GM12891 (cell line): ENCODE measurements at regions not wholly inside any gene's neighbourhood (a gene's known extent, or its start where the extent isn't known, plus 50 kb on each side); places are given as distances from the start of the nearest gene placed in this dataset.

Experiments used
- DNase-seq: peaks from one replicate; pipeline ENCODE4 v3.0.0; 2011; ENCODE audit warnings: low spot score; ENCODE audit not compliant: insufficient read length
- FAIRE-seq: peaks from 2 replicates; lab custom pipeline; 2011; peaks lifted over from hg19 to GRCh38; lab: Jason Lieb, UNC
- PAX5 ChIP-seq: IDR thresholded peaks from 2 replicates; pipeline ENCODE4 v1.6.1; 2011; ENCODE audit warnings: low read length, moderate library complexity, mild to moderate bottlenecking; ENCODE audit not compliant: insufficient read depth, severe bottlenecking
- POLR2A ChIP-seq: IDR thresholded peaks from 2 replicates; pipeline ENCODE4 v1.6.1; 2011; ENCODE audit warnings: low read depth, low read length, control low read depth
- POLR2AphosphoS5 ChIP-seq: IDR thresholded peaks from 2 replicates; pipeline ENCODE4 v1.6.1; 2011; ENCODE audit warnings: low read depth, low read length, control low read depth
- POU2F2 ChIP-seq: IDR thresholded peaks from 2 replicates; pipeline ENCODE4 v1.6.1; 2011; ENCODE audit warnings: low read depth, mild to moderate bottlenecking, control low read depth, low read length, moderate library complexity
- SPI1 ChIP-seq: IDR thresholded peaks from 2 replicates; pipeline ENCODE4 v1.6.1; 2011; ENCODE audit warnings: low read depth, low read length, control low read depth
- TAF1 ChIP-seq: IDR thresholded peaks from 2 replicates; pipeline ENCODE4 v1.6.1; 2011; ENCODE audit warnings: low read depth, low read length, control low read depth

- FAIRE-seq (no peak), DNase-seq (no peak)
- no peak for TF ChIP-seq POLR2AphosphoS5
- TF ChIP-seq SPI1: no peak
- no peak for TF ChIP-seq PAX5
- no peak for TF ChIP-seq POU2F2
- TF ChIP-seq POLR2A: no peak
- no peak for TF ChIP-seq TAF1
Observed at GRCh38 chr1:192713921-192714320, 78.0 kb downstream of the RGS13 start.

- FAIRE-seq: no peak
- DNase-seq: no peak
- TF ChIP-seq PAX5: no peak
- no peak for TF ChIP-seq SPI1
- TF ChIP-seq POLR2A: no peak
- TF ChIP-seq POLR2AphosphoS5: no peak
- no peak for TF ChIP-seq POU2F2
- no peak for TF ChIP-seq TAF1
Observed at GRCh38 chr1:192724670-192725069, 84.2 kb upstream of the RGS2 start.

GRCh38 chr1:192726820-192727504, 81.9 kb upstream of the RGS2 start:
- TF ChIP-seq SPI1: no peak
- TF ChIP-seq POLR2A: no peak
- no peak for TF ChIP-seq POLR2AphosphoS5
- TF ChIP-seq PAX5: no peak
- TF ChIP-seq TAF1: no peak
- no peak for TF ChIP-seq POU2F2
- no peak for FAIRE-seq
- no peak for DNase-seq

- FAIRE-seq (no peak), DNase-seq (no peak)
- TF ChIP-seq POLR2A (no peak), SPI1 (no peak), POU2F2 (no peak), PAX5 (no peak), POLR2AphosphoS5 (no peak), TAF1 (no peak)
Observed at GRCh38 chr1:192729500-192729899, 79.3 kb upstream of the RGS2 start.

GRCh38 chr1:192730198-192730597, 78.6 kb upstream of the RGS2 start:
- TF ChIP-seq TAF1: no peak
- no peak for TF ChIP-seq POU2F2
- no peak for TF ChIP-seq POLR2AphosphoS5
- no peak for TF ChIP-seq POLR2A
- TF ChIP-seq PAX5: no peak
- TF ChIP-seq SPI1: no peak
- FAIRE-seq: no peak
- no peak for DNase-seq

- TF ChIP-seq POLR2A (no peak), POLR2AphosphoS5 (no peak), SPI1 (peak; percentile 49; the same call in 1 of the 2 replicates)
- DNase-seq (no peak), FAIRE-seq (no peak)
Observed at GRCh38 chr1:192732787-192733186, 76.1 kb upstream of the RGS2 start.

- FAIRE-seq: no peak
- TF ChIP-seq SPI1 (no peak), TAF1 (no peak), POLR2A (no peak), POU2F2 (no peak), POLR2AphosphoS5 (no peak), PAX5 (no peak)
- DNase-seq: no peak
Observed at GRCh38 chr1:192735298-192735915, 73.4 kb upstream of the RGS2 start.

- TF ChIP-seq POLR2AphosphoS5 (no peak), TAF1 (no peak), PAX5 (no peak), POLR2A (no peak), POU2F2 (no peak), SPI1 (no peak)
- no peak for DNase-seq
- no peak for FAIRE-seq
Observed at GRCh38 chr1:192737306-192737705, 71.5 kb upstream of the RGS2 start.

GRCh38 chr1:192739476-192740184, 69.2 kb upstream of the RGS2 start:
- FAIRE-seq (no peak), DNase-seq (no peak)
- TF ChIP-seq POLR2A (no peak), TAF1 (no peak), POU2F2 (no peak), PAX5 (no peak), POLR2AphosphoS5 (no peak), SPI1 (no peak)
